ENCODE measurements at regions not wholly inside any gene's neighbourhood (a gene's known extent, or its start where the extent isn't known, plus 50 kb on each side); places are given as distances from the start of the nearest gene placed in this dataset.
"Not testable (repeated sequence)": the region's sequence is repeated elsewhere in the genome, so short reads cannot be mapped to it uniquely, and the experiment has no call there.

GRCh38 chr13:60661521-60661920 lies 264.5 kb downstream of the TDRD3 start:
- no peak overlapping the region for H2AFZ ChIP-seq (ENCODE audit: low read length)
- CTCF ChIA-PET (ENCODE audit: unreplicated experiment), result interaction anchor here (0.6 kb wide), 1 partner anchor 342 kb away, joined by 3 read pairs; no protein-coding TSS in a partner anchor
- H3K9me3 ChIP-seq (ENCODE audit: low read length), result no peaks in the 10 kb centered on the region
- no TSS peak for BruUV-seq (replicated peaks)
- no peak overlapping the region for H3K4me2 ChIP-seq (ENCODE audit: low read length)
- H3K4me1 ChIP-seq (ENCODE audit: insufficient read depth, low read length, poor library complexity, severe bottlenecking), result no peaks in the 10 kb centered on the region
- intact Hi-C loops (cut with micrococcal nuclease; ENCODE audit: unreplicated experiment), result no loop called here
- no peaks in the 10 kb centered on the region for H4K20me1 ChIP-seq (ENCODE audit: insufficient read depth, low read length)
- no peak overlapping the region for H3K27ac ChIP-seq (ENCODE audit: low read depth, low read length, poor library complexity, severe bottlenecking)
- no peaks in the 10 kb centered on the region for H3K79me2 ChIP-seq (ENCODE audit: insufficient read depth, low read depth, low read length)
- TF ChIP-seq CTCF (conservative IDR thresholded peaks at IDR 0.05; ENCODE audit: low read length) (no peak), EZH2phosphoT487 (IDR thresholded peaks at IDR 0.05; ENCODE audit: borderline replicate concordance, low read depth, low read length) (no peak)
- H3K4me3 ChIP-seq (ENCODE audit: low read depth, low read length, poor library complexity, severe bottlenecking), result no peak overlapping the region
- no peaks in the 10 kb centered on the region for H3K36me3 ChIP-seq (ENCODE audit: insufficient read depth, low read length)
- no peak for DNase-seq (ENCODE audit: low spot score)
- POLR2A ChIA-PET, result no interaction called here
- no peaks in the 10 kb centered on the region for H3K9me2 ChIP-seq (ENCODE audit: insufficient read depth, low read length)

GRCh38 chr13:60657586-60657985 lies 260.6 kb downstream of the TDRD3 start:
- H2AFZ ChIP-seq (ENCODE audit: low read length); BruUV-seq (replicated peaks); H3K9me3 ChIP-seq (ENCODE audit: low read length); H3K79me2 ChIP-seq (ENCODE audit: insufficient read depth, low read depth, low read length); H3K4me3 ChIP-seq (ENCODE audit: low read depth, low read length, poor library complexity, severe bottlenecking); CTCF ChIA-PET (ENCODE audit: unreplicated experiment); H3K9me2 ChIP-seq (ENCODE audit: insufficient read depth, low read length); intact Hi-C loops (cut with micrococcal nuclease; ENCODE audit: unreplicated experiment); H3K4me2 ChIP-seq (ENCODE audit: low read length); H3K27ac ChIP-seq (ENCODE audit: low read depth, low read length, poor library complexity, severe bottlenecking); H3K4me1 ChIP-seq (ENCODE audit: insufficient read depth, low read length, poor library complexity, severe bottlenecking); H4K20me1 ChIP-seq (ENCODE audit: insufficient read depth, low read length); DNase-seq (ENCODE audit: low spot score); H3K36me3 ChIP-seq (ENCODE audit: insufficient read depth, low read length): not testable (repeated sequence)
- POLR2A ChIA-PET, result interaction anchor here (0.7 to 0.8 kb wide), 2 partner anchors 44 to 747 kb away, joined by 3 read pairs; no protein-coding TSS in a partner anchor

GRCh38 chr13:60655256-60655655 lies 258.2 kb downstream of the TDRD3 start:
- BruUV-seq (replicated peaks), result no TSS peak
- intact Hi-C loops (cut with micrococcal nuclease; ENCODE audit: unreplicated experiment), result no loop called here
- no peak overlapping the region for H3K4me2 ChIP-seq (ENCODE audit: low read length)
- TF ChIP-seq CTCF (conservative IDR thresholded peaks at IDR 0.05; ENCODE audit: low read length) (no peak), EZH2phosphoT487 (IDR thresholded peaks at IDR 0.05; ENCODE audit: borderline replicate concordance, low read depth, low read length) (no peak)
- H3K9me3 ChIP-seq (ENCODE audit: low read length), result no peaks in the 10 kb centered on the region
- H3K4me3 ChIP-seq (ENCODE audit: low read depth, low read length, poor library complexity, severe bottlenecking), result no peak overlapping the region
- H4K20me1 ChIP-seq (ENCODE audit: insufficient read depth, low read length), result no peaks in the 10 kb centered on the region
- POLR2A ChIA-PET, result no interaction called here
- CTCF ChIA-PET (ENCODE audit: unreplicated experiment), result no interaction called here
- H3K79me2 ChIP-seq (ENCODE audit: insufficient read depth, low read depth, low read length), result no peaks in the 10 kb centered on the region
- no peaks in the 10 kb centered on the region for H3K4me1 ChIP-seq (ENCODE audit: insufficient read depth, low read length, poor library complexity, severe bottlenecking)
- no peak overlapping the region for H3K27ac ChIP-seq (ENCODE audit: low read depth, low read length, poor library complexity, severe bottlenecking)
- no peak for DNase-seq (ENCODE audit: low spot score)
- no peaks in the 10 kb centered on the region for H3K9me2 ChIP-seq (ENCODE audit: insufficient read depth, low read length)
- H2AFZ ChIP-seq (ENCODE audit: low read length), result no peak overlapping the region
- no peaks in the 10 kb centered on the region for H3K36me3 ChIP-seq (ENCODE audit: insufficient read depth, low read length)
